GM23338 (cell line): ENCODE measurements at regions not wholly inside any gene's neighbourhood (a gene's known extent, or its start where the extent isn't known, plus 50 kb on each side); places are given as distances from the start of the nearest gene placed in this dataset.

Experiments
- ATAC-seq: fragments of 200-7000 bp; cut with Tn5 transposase; 3 replicates; pipeline ENCODE4 v1.9.1; 2020
- DNase-seq: peaks from one replicate; pipeline ENCODE4 v3.0.0-alpha.2; 2015; ENCODE audit warnings: low spot score
- H2AFZ ChIP-seq: fragments of 200-600 bp; sonication (generic); 2 replicates; pipeline ENCODE4 v1.8.0; 2016; ENCODE audit warnings: antibody characterized with exemption, mild to moderate bottlenecking, moderate library complexity
- H3F3A ChIP-seq: fragments of 200-600 bp; sonication (generic); replicated peaks from 2 replicates; pipeline ENCODE4 v1.8.0; 2017; ENCODE audit warnings: antibody characterized with exemption, mixed run types, low read depth
- H3K27ac ChIP-seq: fragments of 200-600 bp; sonication (generic); 2 replicates; pipeline ENCODE4 v1.6.1; 2016; ENCODE audit warnings: low read depth
- H3K27me3 ChIP-seq: fragments of 200-600 bp; sonication (generic); 2 replicates; pipeline ENCODE4 v1.8.0; 2016; ENCODE audit warnings: mild to moderate bottlenecking, mixed run types, moderate library complexity; ENCODE audit not compliant: insufficient read depth
- H3K36me3 ChIP-seq: fragments of 200-600 bp; sonication (generic); 2 replicates; pipeline ENCODE4 v1.8.0; 2016; ENCODE audit warnings: mild to moderate bottlenecking; ENCODE audit not compliant: insufficient read depth
- H3K4me1 ChIP-seq: fragments of 200-600 bp; sonication (generic); 2 replicates; pipeline ENCODE4 v1.8.0; 2016; ENCODE audit warnings: mild to moderate bottlenecking, moderate library complexity; ENCODE audit not compliant: insufficient read depth
- H3K4me2 ChIP-seq: fragments of 200-600 bp; sonication (generic); 2 replicates; pipeline ENCODE4 v1.7.1; 2017; ENCODE audit warnings: mixed run types
- H3K4me3 ChIP-seq: fragments of 200-600 bp; sonication (generic); 2 replicates; pipeline ENCODE4 v1.6.1; 2016; ENCODE audit warnings: mixed run types
- H3K79me2 ChIP-seq: fragments of 200-600 bp; sonication (generic); replicated peaks from 2 replicates; pipeline ENCODE4 v1.8.0; 2017; ENCODE audit warnings: mild to moderate bottlenecking; ENCODE audit not compliant: insufficient read depth
- H3K9me2 ChIP-seq: fragments of 200-600 bp; sonication (generic); 2 replicates; pipeline ENCODE4 v1.8.0; 2017; ENCODE audit not compliant: insufficient read depth
- H4K20me1 ChIP-seq: fragments of 200-600 bp; sonication (generic); replicated peaks from 2 replicates; pipeline ENCODE4 v1.8.0; 2017; ENCODE audit warnings: mild to moderate bottlenecking; ENCODE audit not compliant: insufficient read depth
- H3K27ac Mint-ChIP-seq: 2 replicates; pipeline ENCODE4 v1.8.0; 2020; ENCODE audit warnings: inconsistent platforms, mild to moderate bottlenecking, moderate library complexity, mixed read lengths
- H3K27me3 Mint-ChIP-seq: 3 replicates; pipeline ENCODE4 v1.8.0; 2022; ENCODE audit warnings: low read depth, mild to moderate bottlenecking, moderate library complexity, mixed read lengths, inconsistent platforms; ENCODE audit not compliant: insufficient read depth, poor library complexity
- H3K36me3 Mint-ChIP-seq: 3 replicates; pipeline ENCODE4 v1.8.0; 2021; ENCODE audit warnings: low read depth, mild to moderate bottlenecking, inconsistent platforms, moderate library complexity, mixed read lengths
- H3K4me1 Mint-ChIP-seq: 3 replicates; pipeline ENCODE4 v1.8.0; 2020; ENCODE audit warnings: mild to moderate bottlenecking, inconsistent platforms, mixed read lengths
- H3K4me3 Mint-ChIP-seq: 3 replicates; pipeline ENCODE4 v1.8.0; 2021; ENCODE audit warnings: moderate library complexity, mild to moderate bottlenecking, inconsistent platforms, mixed read lengths
- H3K9me3 Mint-ChIP-seq: 3 replicates; pipeline ENCODE4 v1.8.0; 2020; ENCODE audit warnings: moderate library complexity, mild to moderate bottlenecking, inconsistent platforms, mixed read lengths
- CTCF ChIP-seq, 2 experiments: fragments of 200-600 bp in 1 of 2; sonication (generic) in 1 of 2; conservative IDR thresholded peaks; 2 replicates each; pipeline versions ENCODE4 v1.5.1 to v1.6.1; 2016 to 2017; ENCODE audit warnings: antibody characterized with exemption in 2 of 2, low read depth in 2 of 2, mild to moderate bottlenecking in 2 of 2, moderate library complexity in 1 of 2
- ETS1 ChIP-seq: IDR thresholded peaks from 2 replicates; pipeline ENCODE4 v1.6.1; 2016; ENCODE audit warnings: antibody characterized with exemption
- NANOG ChIP-seq: IDR thresholded peaks from 2 replicates; pipeline ENCODE4 v1.6.1; 2016; ENCODE audit warnings: antibody characterized with exemption, borderline replicate concordance
- POLR2AphosphoS5 ChIP-seq: IDR thresholded peaks from 2 replicates; pipeline ENCODE4 v1.6.1; 2016; ENCODE audit warnings: antibody characterized with exemption, low read depth
- STAT1 ChIP-seq: IDR thresholded peaks from one replicate; pipeline ENCODE4 v1.6.1; 2016; ENCODE audit warnings: antibody characterized with exemption; ENCODE audit not compliant: unreplicated experiment
- ZNF331 ChIP-seq: fragments of 250-450 bp; sonication (Bioruptor Pico); IDR thresholded peaks from 2 replicates; pipeline ENCODE4 v1.5.0; 2020; ENCODE audit warnings: low read depth, mild to moderate bottlenecking, moderate library complexity
- ZNF462 ChIP-seq: fragments of 250-450 bp; sonication (Bioruptor Pico); IDR thresholded peaks from 2 replicates; pipeline ENCODE4 v1.5.0; 2020; ENCODE audit warnings: mild to moderate bottlenecking, moderate library complexity

- Histone ChIP-seq H3K79me2 (no peaks in the 10 kb centered on the region), H3K9me2 (no peaks in the 10 kb centered on the region; the same call in 1 of the 2 replicates), H3K4me3 (no peak overlapping the region), H3F3A (no peaks in the 10 kb centered on the region), H2AFZ (no peak overlapping the region), H4K20me1 (no peaks in the 10 kb centered on the region), H3K4me2 (no peak overlapping the region), H3K36me3 (no peaks in the 10 kb centered on the region), H3K27me3 (no peaks in the 10 kb centered on the region), H3K4me1 (no peaks in the 10 kb centered on the region), H3K27ac (no peak overlapping the region)
- Mint-ChIP-seq H3K36me3 (peaks cover 3% of the 10 kb centered on the region; the same call in 2 of the 3 replicates), H3K27me3 (no peaks in the 10 kb centered on the region), H3K4me1 (no peaks in the 10 kb centered on the region), H3K9me3 (peaks cover 60% of the 10 kb centered on the region), H3K4me3 (no peak overlapping the region), H3K27ac (no peak overlapping the region)
- DNase-seq, result no peak
- ATAC-seq, result no peak
- no peak for TF ChIP-seq CTCF (conservative IDR thresholded peaks at IDR 0.05; ENCODE audit: low read depth in 2 of 2)
- no peak for TF ChIP-seq ZNF462 (CRISPR knock-in tag)
- TF ChIP-seq ZNF331 (CRISPR knock-in tag), result no peak
- TF ChIP-seq ETS1, result no peak
- no peak for TF ChIP-seq STAT1
- TF ChIP-seq POLR2AphosphoS5, result no peak
- TF ChIP-seq NANOG, result no peak
Observed at GRCh38 chr9:101904845-101905244, 166.4 kb upstream of the GRIN3A start.
